SIG-M5 treated with dmso at 0.1 percent for 504 hours (cell line): ENCODE measurements at regions not wholly inside any gene's neighbourhood (a gene's known extent, or its start where the extent isn't known, plus 50 kb on each side); places are given as distances from the start of the nearest gene placed in this dataset.

Experiments
- DNase-seq: peaks from one replicate; lab custom pipeline; 2025; ENCODE audit not compliant: unreplicated experiment; lab: John Stamatoyannopoulos, UW

GRCh38 chr5:167442922-167443321 is 848.5 kb upstream of the WWC1 start:
- DNase-seq = no peak

- DNase-seq = no peak
Measured at GRCh38 chr5:167447466-167448375, 843.7 kb upstream of the WWC1 start.

- DNase-seq = no peak
Measured at GRCh38 chr5:167448376-167448775, 843.1 kb upstream of the WWC1 start.

GRCh38 chr5:167451076-167451475 is 840.4 kb upstream of the WWC1 start:
- DNase-seq = no peak

- no peak for DNase-seq
Measured at GRCh38 chr5:167452136-167452535, 839.3 kb upstream of the WWC1 start.

GRCh38 chr5:167453246-167454030 is 838.0 kb upstream of the WWC1 start:
- no peak for DNase-seq

- DNase-seq = no peak
Measured at GRCh38 chr5:167458412-167458811, 833.0 kb upstream of the WWC1 start.

- DNase-seq = no peak
Measured at GRCh38 chr5:167460449-167461020, 830.9 kb upstream of the WWC1 start.

- no peak for DNase-seq
Measured at GRCh38 chr5:167463939-167464338, 827.5 kb upstream of the WWC1 start.

GRCh38 chr5:167466992-167467391 is 824.5 kb upstream of the WWC1 start:
- DNase-seq = no peak

GRCh38 chr5:167472566-167473108 is 818.8 kb upstream of the WWC1 start:
- no peak for DNase-seq

GRCh38 chr5:167478188-167478587 is 813.3 kb upstream of the WWC1 start:
- DNase-seq = no peak

GRCh38 chr5:167479779-167480178 is 811.7 kb upstream of the WWC1 start:
- no peak for DNase-seq

GRCh38 chr5:167481345-167481744 is 810.1 kb upstream of the WWC1 start:
- DNase-seq = no peak

- no peak for DNase-seq
Measured at GRCh38 chr5:167482555-167482954, 808.9 kb upstream of the WWC1 start.

- no peak for DNase-seq
Measured at GRCh38 chr5:167485061-167485774, 806.2 kb upstream of the WWC1 start.

- no peak for DNase-seq
Measured at GRCh38 chr5:167488371-167488770, 803.1 kb upstream of the WWC1 start.

- DNase-seq = peak; percentile 58
Measured at GRCh38 chr5:167489202-167489601, 802.2 kb upstream of the WWC1 start.

GRCh38 chr5:167503926-167504720 is 787.3 kb upstream of the WWC1 start:
- no peak for DNase-seq
